ENCODE measurements at regions not wholly inside any gene's neighbourhood (a gene's known extent, or its start where the extent isn't known, plus 50 kb on each side); places are given as distances from the start of the nearest gene placed in this dataset.

- DNase-seq (ENCODE audit: low spot score): no peak
- no peaks in the 10 kb centered on the region for H3K4me1 ChIP-seq
- no peak overlapping the region for H3K27ac ChIP-seq
- H3K4me3 ChIP-seq: no peak overlapping the region
- H3K27me3 ChIP-seq: no peaks in the 10 kb centered on the region
- no peaks in the 10 kb centered on the region for H3K9me3 ChIP-seq
- TF ChIP-seq CTCF (IDR thresholded peaks at IDR 0.05): no peak
- H3K36me3 ChIP-seq: no peaks in the 10 kb centered on the region
These were observed 169.3 kb upstream of the MAGI2 start for GRCh38 chr7:79622781-79623180.

DNA sequence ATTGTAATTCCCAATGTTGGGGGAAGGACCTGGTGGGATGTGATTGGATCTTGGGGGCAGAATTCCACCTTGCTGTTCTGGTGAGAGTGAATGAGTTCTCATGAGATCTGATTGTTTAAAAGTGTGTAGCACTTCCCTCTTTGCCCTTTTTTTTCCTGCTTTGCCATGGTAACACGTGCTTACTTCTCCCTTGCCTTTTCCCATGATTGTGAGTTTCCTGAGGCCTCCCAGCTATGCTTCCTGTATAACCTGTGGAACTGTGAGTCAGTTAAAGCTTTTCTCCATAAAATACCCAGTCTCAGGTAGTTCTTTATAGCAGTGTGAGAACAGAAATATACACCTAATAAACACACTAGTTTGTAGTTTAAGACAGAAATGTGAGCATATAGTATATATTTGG is 166.8 kb upstream of the MAGI2 start:
- no peaks in the 10 kb centered on the region for H3K27me3 ChIP-seq
- TF ChIP-seq CTCF (IDR thresholded peaks at IDR 0.05): no peak
- H3K27ac ChIP-seq: no peak overlapping the region
- no peaks in the 10 kb centered on the region for H3K4me1 ChIP-seq
- no peaks in the 10 kb centered on the region for H3K9me3 ChIP-seq
- DNase-seq (ENCODE audit: low spot score): no peak
- no peak overlapping the region for H3K4me3 ChIP-seq
- no peaks in the 10 kb centered on the region for H3K36me3 ChIP-seq

DNA sequence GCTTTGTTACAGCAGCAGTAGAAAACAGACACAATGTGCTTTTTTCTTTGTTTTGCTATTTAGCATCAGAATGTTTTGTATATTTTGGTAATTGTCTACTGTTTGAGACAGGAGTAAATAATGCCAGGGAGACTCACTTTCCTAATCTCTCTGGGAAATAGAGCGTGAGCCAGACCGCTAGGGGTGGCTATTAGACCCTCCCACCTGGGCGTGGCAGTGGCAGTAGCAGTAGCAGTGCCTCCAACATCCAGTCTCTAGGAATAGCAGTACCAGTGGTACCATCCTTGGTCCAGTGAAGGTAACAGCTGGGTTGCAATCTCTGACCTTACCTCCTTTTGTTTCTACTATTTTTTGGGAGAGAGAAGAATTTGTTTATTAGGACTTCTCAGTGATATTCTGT is 165.7 kb upstream of the MAGI2 start:
- Histone ChIP-seq H3K36me3 (no peaks in the 10 kb centered on the region), H3K4me1 (no peaks in the 10 kb centered on the region), H3K27ac (no peak overlapping the region), H3K27me3 (no peaks in the 10 kb centered on the region), H3K4me3 (no peak overlapping the region), H3K9me3 (no peaks in the 10 kb centered on the region)
- no peak for TF ChIP-seq CTCF (IDR thresholded peaks at IDR 0.05)
- DNase-seq (ENCODE audit: low spot score): no peak

- Histone ChIP-seq H3K9me3 (no peaks in the 10 kb centered on the region), H3K27me3 (no peaks in the 10 kb centered on the region)
- no peak for TF ChIP-seq CTCF (IDR thresholded peaks at IDR 0.05)
These were observed 162.6 kb upstream of the MAGI2 start for GRCh38 chr7:79615871-79616640.

DNA sequence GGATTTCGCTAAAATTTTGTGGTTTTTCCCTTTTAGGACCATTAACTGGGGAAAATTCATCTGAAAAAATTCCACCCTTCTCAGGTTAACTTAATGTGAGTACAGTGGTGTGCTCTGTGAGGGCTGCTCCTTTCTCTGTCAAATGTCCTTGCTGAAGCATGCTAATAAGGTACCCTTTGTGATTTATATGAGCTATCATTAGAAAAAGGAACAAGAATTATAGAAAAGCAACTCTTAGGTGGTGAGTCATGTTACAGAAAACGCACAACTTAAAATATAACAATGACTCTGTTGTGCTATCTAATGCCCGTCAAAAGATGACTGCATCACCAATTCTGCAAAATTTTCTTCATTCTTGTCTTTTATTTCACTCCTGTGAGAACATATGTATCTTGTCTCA is 162.0 kb upstream of the MAGI2 start:
- no peak for TF ChIP-seq CTCF (IDR thresholded peaks at IDR 0.05)
- Histone ChIP-seq H3K36me3 (no peaks in the 10 kb centered on the region), H3K27ac (no peak overlapping the region), H3K4me3 (no peak overlapping the region), H3K4me1 (peaks cover 0 to 6% of the 10 kb centered on the region in 2 donors), H3K27me3 (no peaks in the 10 kb centered on the region), H3K9me3 (no peaks in the 10 kb centered on the region)
- DNase-seq (ENCODE audit: low spot score): no peak

More at GRCh38 chr7:79615871-79616640, 162.6 kb upstream of the MAGI2 start:
- DNase-seq (ENCODE audit: low spot score): no peak
- Histone ChIP-seq H3K4me3 (no peak overlapping the region), H3K4me1 (peaks cover 0 to 2% of the 10 kb centered on the region in 2 donors), H3K36me3 (no peaks in the 10 kb centered on the region), H3K27ac (no peak overlapping the region)

GRCh38 chr7:79612903-79613302 is 159.4 kb upstream of the MAGI2 start:
- DNase-seq (ENCODE audit: low spot score): no peak
- peaks cover 0 to 6% of the 10 kb centered on the region in 2 donors for H3K4me1 ChIP-seq
- no peak for TF ChIP-seq CTCF (IDR thresholded peaks at IDR 0.05)
- H3K27ac ChIP-seq: no peak overlapping the region
- H3K9me3 ChIP-seq: no peaks in the 10 kb centered on the region
- H3K4me3 ChIP-seq: no peak overlapping the region
- no peaks in the 10 kb centered on the region for H3K27me3 ChIP-seq
- H3K36me3 ChIP-seq: no peaks in the 10 kb centered on the region
